ENCODE measurements at regions not wholly inside any gene's neighbourhood (a gene's known extent, or its start where the extent isn't known, plus 50 kb on each side); places are given as distances from the start of the nearest gene placed in this dataset.

GRCh38 chr3:95082191-95082590 lies 1019.3 kb downstream of the NSUN3 start:
- no peaks in the 10 kb centered on the region for H3K79me1 ChIP-seq (ENCODE audit: low read depth, low read length)
- H3K23ac ChIP-seq (ENCODE audit: insufficient read length): no peak overlapping the region
- no peak overlapping the region for H4K8ac ChIP-seq (ENCODE audit: extremely low read depth, insufficient read depth, low read length)
- DNase-seq (ENCODE audit: low read depth in 1 of 2, low spot score in 2 of 2): no peak
- H4K5ac ChIP-seq (ENCODE audit: insufficient read length, low read depth, low read length): no peak overlapping the region
- H4K91ac ChIP-seq (replicated peaks; ENCODE audit: insufficient read length, low read length): no peak overlapping the region
- no peaks in the 10 kb centered on the region for H3K79me2 ChIP-seq (ENCODE audit: control insufficient read depth in 1 of 2, insufficient read depth in 2 of 2, low read length in 2 of 2)
- POLR2A ChIA-PET (ENCODE audit: partially characterized antibody): no interaction called here
- no peak overlapping the region for H3K18ac ChIP-seq (ENCODE audit: extremely low read depth, low read length)
- no peaks in the 10 kb centered on the region for H3K36me3 ChIP-seq (ENCODE audit: control insufficient read depth in 2 of 4, insufficient read depth in 4 of 4, low read length in 3 of 4)
- no peak overlapping the region for H3K4ac ChIP-seq (replicated peaks; ENCODE audit: insufficient read length, low read depth, low read length)
- H2BK15ac ChIP-seq (ENCODE audit: low read length): no peak overlapping the region
- H3K14ac ChIP-seq (ENCODE audit: insufficient read length): no peak overlapping the region
- no peak overlapping the region for H2BK5ac ChIP-seq (ENCODE audit: low read depth, low read length)
- H3K27ac ChIP-seq (ENCODE audit: low read depth, low read length): no peak overlapping the region
- CTCF ChIA-PET (ENCODE audit: partially characterized antibody): no interaction called here
- H4K20me1 ChIP-seq (replicated peaks in 1 of 2; ENCODE audit: control insufficient read depth in 1 of 2, insufficient read depth in 2 of 2, low read length in 2 of 2): no peaks in the 10 kb centered on the region
- no peak overlapping the region for H2BK12ac ChIP-seq (ENCODE audit: low read depth, low read length)
- FAIRE-seq: no peak
- no peak overlapping the region for H2AFZ ChIP-seq (ENCODE audit: low read length)
- no peak overlapping the region for H3K4me2 ChIP-seq (ENCODE audit: insufficient read depth in 1 of 2, low read depth in 2 of 2, low read length in 2 of 2)
- no peak overlapping the region for H2BK120ac ChIP-seq (replicated peaks; ENCODE audit: low read depth, low read length)
- no peak overlapping the region for H3K9ac ChIP-seq (replicated peaks in 1 of 4; ENCODE audit: extremely low read depth in 1 of 4, low read depth in 3 of 4, low read length in 3 of 4)
- TF ChIP-seq SUZ12 (IDR thresholded peaks at IDR 0.05; ENCODE audit: low read length): no peak
- no peak for TF ChIP-seq SP2 (IDR thresholded peaks at IDR 0.05; ENCODE audit: low read length)
- TF ChIP-seq POLR2AphosphoS5 (IDR thresholded peaks at IDR 0.05; ENCODE audit: low read depth, low read length): no peak
- TF ChIP-seq EGR1 (IDR thresholded peaks at IDR 0.05; ENCODE audit: borderline replicate concordance, low read depth, low read length): no peak
- no peak for TF ChIP-seq E2F6 (IDR thresholded peaks at IDR 0.05)
- no peak for TF ChIP-seq POLR2A (IDR thresholded peaks at IDR 0.05; ENCODE audit: control extremely low read depth in 1 of 2, low read depth in 2 of 2, low read length in 2 of 2)
- no peak for TF ChIP-seq CREB1 (IDR thresholded peaks at IDR 0.05)
- no peak for TF ChIP-seq NRF1 (IDR thresholded peaks at IDR 0.05; ENCODE audit: low read depth, low read length)
- no peaks in the 10 kb centered on the region for H3K23me2 ChIP-seq (ENCODE audit: low read depth, low read length)
- no peak overlapping the region for H2BK20ac ChIP-seq (ENCODE audit: low read length)
- H3K4me3 ChIP-seq (ENCODE audit: extremely low read depth in 1 of 4, insufficient read depth in 2 of 4, low read depth in 3 of 4, low read length in 4 of 4): no peak overlapping the region
- H3K27me3 ChIP-seq (replicated peaks in 1 of 4; ENCODE audit: control insufficient read depth in 3 of 4, extremely low read depth in 1 of 4, insufficient read depth in 3 of 4, low read length in 3 of 4): no peaks in the 10 kb centered on the region
- no peak overlapping the region for H3K56ac ChIP-seq (replicated peaks; ENCODE audit: insufficient read length, low read depth, low read length)
- no peaks in the 10 kb centered on the region for H3K9me3 ChIP-seq (ENCODE audit: insufficient read depth in 2 of 2, low read depth in 1 of 2, low read length in 1 of 2)
- 92% methylated on average over 3 of the region's 3 CpGs; no CpG with 5 or more reads in 1 of the 2 experiments for WGBS, 2 experiments (ENCODE audit: extremely low coverage in 1 of 2, insufficient coverage in 1 of 2, insufficient read length in 1 of 2, insufficient replicate concordance in 2 of 2, low coverage in 1 of 2, low lambda C conversion rate in 2 of 2, missing lambda C conversion rate in 1 of 2)
- H2AK5ac ChIP-seq (ENCODE audit: low read depth, low read length): no peak overlapping the region
- H3K4me1 ChIP-seq (replicated peaks in 1 of 4; ENCODE audit: control insufficient read depth in 3 of 4, insufficient read depth in 4 of 4, low read length in 3 of 4): no peaks in the 10 kb centered on the region

Measured in H1 (cell line).